22Rv1 (cell line): ENCODE measurements at regions not wholly inside any gene's neighbourhood (a gene's known extent, or its start where the extent isn't known, plus 50 kb on each side); places are given as distances from the start of the nearest gene placed in this dataset.
"Not testable (repeated sequence)": the region's sequence is repeated elsewhere in the genome, so short reads cannot be mapped to it uniquely, and the experiment has no call there.

Experiments used
- CTCF ChIP-seq: fragments of 450-650 bp; IDR thresholded peaks from 2 replicates; pipeline ENCODE4 v1.5.1; 2017; ENCODE audit warnings: mild to moderate bottlenecking
- ZFX ChIP-seq: fragments of 450-650 bp; IDR thresholded peaks from 2 replicates; pipeline ENCODE4 v1.6.1; 2017; ENCODE audit warnings: antibody characterized with exemption, borderline replicate concordance

GRCh38 chr4:59511809-59512208 is 1688.3 kb upstream of the ADGRL3 start:
- not testable (repeated sequence) for TF ChIP-seq CTCF, ZFX
